ENCODE measurements at regions not wholly inside any gene's neighbourhood (a gene's known extent, or its start where the extent isn't known, plus 50 kb on each side); places are given as distances from the start of the nearest gene placed in this dataset.
"Not testable (repeated sequence)": the region's sequence is repeated elsewhere in the genome, so short reads cannot be mapped to it uniquely, and the experiment has no call there.

DNA sequence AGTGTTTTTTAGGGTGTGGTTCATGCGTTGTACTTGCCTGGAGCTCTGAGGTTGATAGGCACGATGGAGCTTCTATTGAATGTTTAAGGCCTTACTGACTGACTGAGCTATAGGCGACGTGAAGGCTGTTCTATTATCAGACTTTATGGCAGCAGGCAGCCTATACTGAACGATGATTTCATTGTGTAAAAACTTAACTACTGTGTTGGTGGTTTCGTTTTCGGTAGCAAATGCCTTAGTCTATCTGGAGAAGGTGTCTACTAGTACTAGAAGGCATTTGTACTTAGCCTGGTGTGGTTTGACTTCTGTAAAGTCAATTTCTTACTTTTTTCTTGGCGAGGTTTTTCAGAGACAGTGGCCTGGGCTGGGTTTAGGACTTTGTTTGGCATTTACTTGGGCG lies 194.4 kb downstream of the OTOP1 start:
- H3K4me3 Mint-ChIP-seq; H3K27ac Mint-ChIP-seq; intact Hi-C loops (cut with micrococcal nuclease); H3K4me3 ChIP-seq (replicated peaks in 1 of 3; ENCODE audit: low read depth in 2 of 3, low read length in 3 of 3); H3K36me3 ChIP-seq (replicated peaks in 1 of 2; ENCODE audit: control insufficient read depth in 1 of 2, insufficient read depth in 2 of 2, low read length in 2 of 2); H3K4me1 Mint-ChIP-seq; H3K9ac ChIP-seq (ENCODE audit: insufficient read depth, low read length, poor library complexity, severe bottlenecking); H3K4me2 ChIP-seq (replicated peaks; ENCODE audit: extremely low read depth, low read length, poor library complexity, severe bottlenecking); H4K20me1 ChIP-seq (ENCODE audit: insufficient read depth, low read length); H3K9me3 ChIP-seq (replicated peaks in 1 of 2; ENCODE audit: control insufficient read depth in 1 of 2, insufficient read depth in 1 of 2, low read length in 2 of 2); DNase-seq; H2AFZ ChIP-seq (ENCODE audit: insufficient read depth, low read depth, low read length, poor library complexity, severe bottlenecking); H3K27ac ChIP-seq (ENCODE audit: low read depth in 1 of 2, low read length in 2 of 2); H3K9me3 Mint-ChIP-seq; H3K27me3 Mint-ChIP-seq (ENCODE audit: low read depth in 3 of 3); H3K4me1 ChIP-seq (ENCODE audit: control insufficient read depth in 1 of 2, insufficient read depth in 2 of 2, low read length in 2 of 2); H3K27me3 ChIP-seq (ENCODE audit: control insufficient read depth in 2 of 2, insufficient read depth in 2 of 2, low read length in 2 of 2); H3K36me3 Mint-ChIP-seq; H3K79me2 ChIP-seq (ENCODE audit: insufficient read depth, low read length): not testable (repeated sequence)
- 96% methylated on average over 6 of the region's 9 CpGs for WGBS (ENCODE audit: insufficient coverage)

DNA sequence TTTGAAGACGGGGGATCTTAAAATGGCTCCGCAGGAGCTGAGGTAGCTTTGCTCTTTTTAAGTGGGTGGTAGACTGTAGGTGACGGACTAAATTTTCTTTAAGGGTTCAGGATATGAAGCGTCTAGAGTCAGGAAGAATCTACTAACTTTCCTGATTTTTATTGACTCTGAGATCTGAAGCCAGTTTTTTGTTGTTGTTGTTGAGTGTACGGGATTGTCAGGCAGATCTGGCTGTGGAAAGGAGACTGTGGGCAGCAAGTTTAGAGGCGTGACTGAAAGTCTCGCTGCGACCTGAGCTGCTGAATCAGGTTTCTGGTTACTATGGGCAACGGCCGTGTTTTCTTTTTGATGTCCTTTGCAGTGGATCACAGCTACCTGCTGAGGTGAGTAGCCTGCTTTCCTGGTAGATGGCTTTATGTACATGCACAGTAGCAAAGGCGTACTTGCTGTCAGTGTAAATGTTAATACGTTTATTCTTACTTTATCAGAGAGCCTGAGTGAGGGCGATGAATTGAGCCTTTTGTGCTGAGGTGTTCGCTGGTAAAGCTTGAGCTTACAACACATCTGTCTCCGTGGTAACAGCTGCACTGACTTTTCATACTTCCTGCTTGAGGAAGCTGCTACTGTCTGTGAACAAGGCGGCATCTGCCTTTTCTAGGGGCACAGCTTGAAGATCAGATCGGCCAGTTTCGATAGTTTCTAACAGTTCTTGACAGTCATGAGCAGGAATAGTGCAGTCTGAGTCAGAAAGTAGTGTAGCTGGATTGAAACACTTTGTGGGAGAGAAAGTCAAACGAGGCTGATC lies 193.7 kb downstream of the OTOP1 start:
- not testable (repeated sequence) for H3K27ac Mint-ChIP-seq, H3K4me3 Mint-ChIP-seq

DNA sequence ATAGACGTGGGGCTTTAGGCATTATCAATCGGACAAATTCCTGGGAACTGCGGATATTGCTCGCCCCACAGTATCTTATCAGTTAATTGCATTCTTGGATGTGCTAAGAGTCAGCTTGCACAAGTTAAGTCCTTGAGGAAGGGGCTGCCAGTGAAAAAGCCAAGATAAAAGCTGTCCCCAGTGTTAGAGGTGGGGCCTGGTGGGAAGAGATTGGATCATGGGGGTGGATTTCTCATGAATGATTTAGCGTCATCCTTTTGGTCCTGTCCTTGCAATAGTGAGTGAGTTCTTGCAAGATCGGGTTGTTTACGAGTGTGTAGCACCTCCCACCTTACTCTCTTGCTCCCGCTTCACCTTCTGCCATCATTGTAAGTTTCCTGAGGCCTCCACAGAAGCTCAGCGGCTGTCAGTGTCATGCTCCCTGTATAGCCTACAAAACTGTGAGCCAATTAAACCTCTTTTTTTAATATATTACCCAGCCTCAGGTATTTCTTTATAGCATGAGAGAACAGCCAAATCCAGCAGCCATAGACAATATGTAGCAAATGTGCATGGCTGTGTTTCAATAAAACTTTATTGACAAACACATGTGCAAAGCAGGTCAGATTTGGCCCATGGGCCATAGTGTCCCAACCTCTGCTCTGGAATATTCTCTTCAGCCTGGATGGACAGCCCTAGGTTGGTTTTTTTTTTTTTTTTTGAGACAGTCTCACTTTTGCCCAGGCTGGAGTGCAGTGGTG lies 189.2 kb downstream of the OTOP1 start:
- H3K36me3 ChIP-seq (replicated peaks in 1 of 2; ENCODE audit: control insufficient read depth in 1 of 2, insufficient read depth in 2 of 2, low read length in 2 of 2); intact Hi-C loops (cut with micrococcal nuclease); H3K9me3 ChIP-seq (replicated peaks in 1 of 2; ENCODE audit: control insufficient read depth in 1 of 2, insufficient read depth in 1 of 2, low read length in 2 of 2); H4K20me1 ChIP-seq (ENCODE audit: insufficient read depth, low read length); H3K27ac Mint-ChIP-seq; H3K27me3 ChIP-seq (ENCODE audit: control insufficient read depth in 2 of 2, insufficient read depth in 2 of 2, low read length in 2 of 2); DNase-seq; H3K4me3 ChIP-seq (replicated peaks in 1 of 3; ENCODE audit: low read depth in 2 of 3, low read length in 3 of 3); H3K4me3 Mint-ChIP-seq; H3K79me2 ChIP-seq (ENCODE audit: insufficient read depth, low read length); H3K27me3 Mint-ChIP-seq (ENCODE audit: low read depth in 3 of 3); H3K4me2 ChIP-seq (replicated peaks; ENCODE audit: extremely low read depth, low read length, poor library complexity, severe bottlenecking); H2AFZ ChIP-seq (ENCODE audit: insufficient read depth, low read depth, low read length, poor library complexity, severe bottlenecking); H3K9ac ChIP-seq (ENCODE audit: insufficient read depth, low read length, poor library complexity, severe bottlenecking); H3K36me3 Mint-ChIP-seq; H3K4me1 Mint-ChIP-seq; H3K27ac ChIP-seq (ENCODE audit: low read depth in 1 of 2, low read length in 2 of 2); H3K4me1 ChIP-seq (ENCODE audit: control insufficient read depth in 1 of 2, insufficient read depth in 2 of 2, low read length in 2 of 2): not testable (repeated sequence)
- WGBS (ENCODE audit: insufficient coverage), result 100% methylated on average over 2 of the region's 9 CpGs
- peaks cover 7 to 18% (median 17%) of the 10 kb centered on the region in 7 donors for H3K9me3 Mint-ChIP-seq

More for the DNA sequence above, 193.7 kb downstream of the OTOP1 start:
- H3K27me3 ChIP-seq (ENCODE audit: control insufficient read depth in 2 of 2, insufficient read depth in 2 of 2, low read length in 2 of 2); H4K20me1 ChIP-seq (ENCODE audit: insufficient read depth, low read length); DNase-seq; H3K9ac ChIP-seq (ENCODE audit: insufficient read depth, low read length, poor library complexity, severe bottlenecking); H3K27me3 Mint-ChIP-seq (ENCODE audit: low read depth in 3 of 3); H3K9me3 ChIP-seq (replicated peaks in 1 of 2; ENCODE audit: control insufficient read depth in 1 of 2, insufficient read depth in 1 of 2, low read length in 2 of 2); intact Hi-C loops (cut with micrococcal nuclease); H3K4me1 Mint-ChIP-seq; H3K79me2 ChIP-seq (ENCODE audit: insufficient read depth, low read length); H3K27ac ChIP-seq (ENCODE audit: low read depth in 1 of 2, low read length in 2 of 2); H3K4me3 ChIP-seq (replicated peaks in 1 of 3; ENCODE audit: low read depth in 2 of 3, low read length in 3 of 3); H2AFZ ChIP-seq (ENCODE audit: insufficient read depth, low read depth, low read length, poor library complexity, severe bottlenecking); H3K36me3 Mint-ChIP-seq; H3K36me3 ChIP-seq (replicated peaks in 1 of 2; ENCODE audit: control insufficient read depth in 1 of 2, insufficient read depth in 2 of 2, low read length in 2 of 2); H3K4me2 ChIP-seq (replicated peaks; ENCODE audit: extremely low read depth, low read length, poor library complexity, severe bottlenecking); H3K4me1 ChIP-seq (ENCODE audit: control insufficient read depth in 1 of 2, insufficient read depth in 2 of 2, low read length in 2 of 2); H3K9me3 Mint-ChIP-seq: not testable (repeated sequence)
- 93% methylated on average over 9 of the region's 19 CpGs for WGBS (ENCODE audit: insufficient coverage)

DNA sequence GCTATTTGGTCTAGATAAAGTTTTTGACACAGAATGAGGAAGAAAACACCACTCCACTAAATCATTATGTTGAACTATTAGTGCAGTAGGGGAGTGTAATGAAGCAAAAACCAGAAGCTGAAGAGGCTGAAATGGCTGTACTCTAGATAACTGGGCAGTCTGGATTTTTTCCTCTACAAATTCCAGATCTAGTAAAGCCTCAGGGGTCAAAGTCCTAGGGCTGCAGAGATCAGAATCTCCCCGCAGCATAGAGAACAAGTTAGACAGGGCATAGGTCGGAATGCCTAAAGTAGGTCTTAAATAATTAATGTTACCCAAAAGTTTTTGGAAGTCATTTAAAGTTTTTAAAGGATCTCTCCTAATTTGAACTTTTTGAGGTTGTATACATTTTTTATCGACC lies 180.9 kb downstream of the OTOP1 start:
- H3K27me3 Mint-ChIP-seq (ENCODE audit: low read depth in 3 of 3), result peaks cover 36 to 53% (median 39%) of the 10 kb centered on the region in 3 donors
- H3K36me3 Mint-ChIP-seq; H3K4me2 ChIP-seq (replicated peaks; ENCODE audit: extremely low read depth, low read length, poor library complexity, severe bottlenecking): not testable (repeated sequence)

More for the DNA sequence above, 180.9 kb downstream of the OTOP1 start:
- no CpG with 5 or more reads among the region's 3 CpGs for WGBS (ENCODE audit: insufficient coverage)
- H3K9ac ChIP-seq (ENCODE audit: insufficient read depth, low read length, poor library complexity, severe bottlenecking); H3K4me1 Mint-ChIP-seq; H3K9me3 ChIP-seq (replicated peaks in 1 of 2; ENCODE audit: control insufficient read depth in 1 of 2, insufficient read depth in 1 of 2, low read length in 2 of 2); H3K36me3 ChIP-seq (replicated peaks in 1 of 2; ENCODE audit: control insufficient read depth in 1 of 2, insufficient read depth in 2 of 2, low read length in 2 of 2); intact Hi-C loops (cut with micrococcal nuclease); H3K4me3 Mint-ChIP-seq; H3K4me3 ChIP-seq (replicated peaks in 1 of 3; ENCODE audit: low read depth in 2 of 3, low read length in 3 of 3); H3K79me2 ChIP-seq (ENCODE audit: insufficient read depth, low read length); DNase-seq; H3K27ac Mint-ChIP-seq; H3K27ac ChIP-seq (ENCODE audit: low read depth in 1 of 2, low read length in 2 of 2); H2AFZ ChIP-seq (ENCODE audit: insufficient read depth, low read depth, low read length, poor library complexity, severe bottlenecking); H3K4me1 ChIP-seq (ENCODE audit: control insufficient read depth in 1 of 2, insufficient read depth in 2 of 2, low read length in 2 of 2); H4K20me1 ChIP-seq (ENCODE audit: insufficient read depth, low read length): not testable (repeated sequence)
- peaks cover 15 to 24% of the 10 kb centered on the region in 2 donors for H3K27me3 ChIP-seq (ENCODE audit: control insufficient read depth in 2 of 2, insufficient read depth in 2 of 2, low read length in 2 of 2)
- peaks cover 7 to 17% (median 13%) of the 10 kb centered on the region in 7 donors for H3K9me3 Mint-ChIP-seq
